A549 (cell line): ENCODE measurements at regions not wholly inside any gene's neighbourhood (a gene's known extent, or its start where the extent isn't known, plus 50 kb on each side); places are given as distances from the start of the nearest gene placed in this dataset.

Experiments
- BCL3 ChIP-seq: fragments of >200 bp; sonication (Bioruptor Twin); formaldehyde crosslinking; IDR thresholded peaks from 3 replicates; pipeline ENCODE4 v1.6.1; 2016
- BHLHE40 ChIP-seq: IDR thresholded peaks from 2 replicates; pipeline ENCODE4 v1.6.1; 2012; ENCODE audit warnings: low read depth, low read length, inconsistent platforms
- CTCF ChIP-seq: fragments of >200 bp; sonication (Bioruptor Twin); formaldehyde crosslinking; IDR thresholded peaks from 3 replicates; pipeline ENCODE4 v1.5.1; 2016
- EP300 ChIP-seq, 2 experiments: fragments of >200 bp; sonication (Bioruptor Twin); formaldehyde crosslinking; IDR thresholded peaks; 2 replicates in 1 of 2; 3 replicates in 1 of 2; pipeline ENCODE4 v1.6.1; 2016 to 2017
- PHF8 ChIP-seq: fragments of 200-600 bp; sonication (generic); IDR thresholded peaks from 2 replicates; pipeline ENCODE4 v1.6.1; 2016; ENCODE audit warnings: low read depth, mild to moderate bottlenecking, antibody characterized with exemption, moderate library complexity, borderline replicate concordance
- POLR2A ChIP-seq: IDR thresholded peaks from 2 replicates; pipeline ENCODE4 v1.6.1; 2012; ENCODE audit warnings: mild to moderate bottlenecking, low read length
- POLR2AphosphoS2 ChIP-seq: conservative IDR thresholded peaks from 2 replicates; pipeline ENCODE4 v1.6.1; 2012; ENCODE audit warnings: low read length, improper control_type of control experiment, inconsistent platforms
- TP53 ChIP-seq: fragments of 250-450 bp; sonication (Bioruptor Pico); IDR thresholded peaks from 2 replicates; pipeline ENCODE4 v1.5.0; 2021; ENCODE audit warnings: mild to moderate bottlenecking, moderate library complexity
- USF2 ChIP-seq: fragments of 450-650 bp; IDR thresholded peaks from 2 replicates; pipeline ENCODE4 v1.6.1; 2014; ENCODE audit warnings: antibody characterized with exemption

- TF ChIP-seq POLR2AphosphoS2 (no peak), CTCF (no peak), POLR2A (no peak), BHLHE40 (no peak), BCL3 (no peak), TP53 (CRISPR knock-in tag) (no peak), PHF8 (no peak), EP300 (IDR thresholded peaks at IDR 0.05) (no peak), USF2 (no peak)
These were observed 268.8 kb upstream of the NREP start for GRCh38 chr5:112025757-112026156.
